Endothelial cell (in vitro differentiated cells): ENCODE measurements at regions not wholly inside any gene's neighbourhood (a gene's known extent, or its start where the extent isn't known, plus 50 kb on each side); places are given as distances from the start of the nearest gene placed in this dataset.

Experiments
- DNase-seq: peaks from one replicate; pipeline ENCODE4 v3.0.0; 2021; ENCODE audit warnings: low spot score
- H3K27ac Mint-ChIP-seq: one replicate; pipeline ENCODE4 v1.8.0; 2021; ENCODE audit warnings: mixed read lengths, inconsistent platforms; ENCODE audit not compliant: unreplicated experiment
- H3K27me3 Mint-ChIP-seq: one replicate; pipeline ENCODE4 v1.8.0; 2021; ENCODE audit warnings: mild to moderate bottlenecking, moderate library complexity, mixed read lengths, inconsistent platforms; ENCODE audit not compliant: unreplicated experiment
- H3K36me3 Mint-ChIP-seq: one replicate; pipeline ENCODE4 v1.8.0; 2021; ENCODE audit warnings: mild to moderate bottlenecking, low read depth, mixed read lengths, inconsistent platforms; ENCODE audit not compliant: unreplicated experiment
- H3K4me1 Mint-ChIP-seq: one replicate; pipeline ENCODE4 v1.8.0; 2021; ENCODE audit warnings: mild to moderate bottlenecking, mixed read lengths, inconsistent platforms; ENCODE audit not compliant: unreplicated experiment
- H3K4me3 Mint-ChIP-seq: one replicate; pipeline ENCODE4 v1.8.0; 2021; ENCODE audit warnings: mild to moderate bottlenecking, mixed read lengths, inconsistent platforms; ENCODE audit not compliant: unreplicated experiment
- H3K9me3 Mint-ChIP-seq: one replicate; pipeline ENCODE4 v1.8.0; 2021; ENCODE audit warnings: mixed read lengths, inconsistent platforms; ENCODE audit not compliant: unreplicated experiment
- TF ChIP-seq, protein P1 (sequence below): fragments of 200-600 bp; sonication (generic); IDR thresholded peaks from one replicate; pipeline ENCODE4 v1.5.0; 2021; ENCODE audit warnings: antibody characterized with exemption; ENCODE audit not compliant: unreplicated experiment

DNA sequence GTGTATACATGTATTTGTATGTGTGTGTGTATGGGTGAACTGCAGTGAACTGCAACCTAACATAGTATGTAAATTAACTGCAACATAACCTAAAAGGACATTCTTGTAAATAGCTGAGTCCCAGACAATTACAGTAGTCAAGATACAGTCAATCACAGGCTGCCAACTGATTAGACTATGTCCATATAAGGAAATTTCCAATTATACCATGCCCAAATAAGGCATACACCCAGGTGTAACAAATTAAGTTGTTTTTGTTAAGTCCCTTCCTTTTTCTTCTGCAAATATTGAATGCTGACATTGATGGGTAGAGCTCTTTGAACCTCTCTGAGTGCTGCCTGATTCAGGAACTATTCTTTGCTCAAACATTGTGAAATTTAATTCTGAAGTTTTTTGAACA lies 594.6 kb upstream of the FAM174A start:
- H3K9me3 Mint-ChIP-seq: no peaks in the 10 kb centered on the region
- TF ChIP-seq, protein P1, sequence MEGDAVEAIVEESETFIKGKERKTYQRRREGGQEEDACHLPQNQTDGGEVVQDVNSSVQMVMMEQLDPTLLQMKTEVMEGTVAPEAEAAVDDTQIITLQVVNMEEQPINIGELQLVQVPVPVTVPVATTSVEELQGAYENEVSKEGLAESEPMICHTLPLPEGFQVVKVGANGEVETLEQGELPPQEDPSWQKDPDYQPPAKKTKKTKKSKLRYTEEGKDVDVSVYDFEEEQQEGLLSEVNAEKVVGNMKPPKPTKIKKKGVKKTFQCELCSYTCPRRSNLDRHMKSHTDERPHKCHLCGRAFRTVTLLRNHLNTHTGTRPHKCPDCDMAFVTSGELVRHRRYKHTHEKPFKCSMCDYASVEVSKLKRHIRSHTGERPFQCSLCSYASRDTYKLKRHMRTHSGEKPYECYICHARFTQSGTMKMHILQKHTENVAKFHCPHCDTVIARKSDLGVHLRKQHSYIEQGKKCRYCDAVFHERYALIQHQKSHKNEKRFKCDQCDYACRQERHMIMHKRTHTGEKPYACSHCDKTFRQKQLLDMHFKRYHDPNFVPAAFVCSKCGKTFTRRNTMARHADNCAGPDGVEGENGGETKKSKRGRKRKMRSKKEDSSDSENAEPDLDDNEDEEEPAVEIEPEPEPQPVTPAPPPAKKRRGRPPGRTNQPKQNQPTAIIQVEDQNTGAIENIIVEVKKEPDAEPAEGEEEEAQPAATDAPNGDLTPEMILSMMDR: no peak
- peaks cover 3% of the 10 kb centered on the region for H3K4me1 Mint-ChIP-seq
- H3K27me3 Mint-ChIP-seq: no peaks in the 10 kb centered on the region
- no peak overlapping the region for H3K27ac Mint-ChIP-seq
- DNase-seq: no peak
- no peak overlapping the region for H3K4me3 Mint-ChIP-seq
- no peaks in the 10 kb centered on the region for H3K36me3 Mint-ChIP-seq

DNA sequence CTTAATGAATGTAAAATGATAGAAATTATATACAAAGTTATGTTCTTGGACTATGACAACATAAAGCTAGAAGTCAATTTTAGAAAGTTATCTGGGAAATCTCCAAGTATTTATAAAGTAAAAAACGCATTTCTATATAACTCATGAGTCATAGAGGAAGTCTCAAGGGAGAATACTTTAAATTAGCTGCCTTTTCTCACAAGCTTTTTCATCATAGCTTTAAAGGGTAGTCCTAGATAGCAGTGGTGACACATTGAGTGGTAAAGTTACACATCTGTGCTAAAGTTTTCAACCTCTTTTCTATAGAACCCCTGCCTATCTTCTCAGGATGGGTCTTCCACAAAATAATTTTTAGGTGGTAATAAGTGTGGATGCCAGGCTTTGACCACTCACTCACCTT lies 598.3 kb upstream of the FAM174A start:
- no peaks in the 10 kb centered on the region for H3K36me3 Mint-ChIP-seq
- peaks cover 3% of the 10 kb centered on the region for H3K4me1 Mint-ChIP-seq
- H3K4me3 Mint-ChIP-seq: no peak overlapping the region
- TF ChIP-seq, protein P1: no peak
- no peaks in the 10 kb centered on the region for H3K9me3 Mint-ChIP-seq
- H3K27ac Mint-ChIP-seq: no peak overlapping the region
- DNase-seq: no peak
- no peaks in the 10 kb centered on the region for H3K27me3 Mint-ChIP-seq

DNA sequence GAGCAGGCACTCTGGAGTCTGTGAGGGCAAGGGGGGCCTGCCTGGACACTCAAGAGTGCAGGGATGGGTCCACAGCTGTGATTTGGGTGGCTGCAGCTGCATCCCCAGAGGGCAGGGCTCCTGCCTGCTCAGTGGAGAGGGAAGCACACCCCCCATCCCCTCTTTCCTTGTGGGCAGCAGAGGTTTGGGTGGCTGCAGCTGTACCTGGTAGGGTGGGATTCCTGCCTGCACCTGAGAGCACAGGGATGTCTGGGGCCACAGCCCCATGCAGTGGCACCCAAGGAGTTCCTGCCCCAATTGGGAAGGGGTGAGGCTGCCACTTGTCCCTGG lies 605.4 kb upstream of the FAM174A start:
- no peak overlapping the region for H3K27ac Mint-ChIP-seq
- H3K36me3 Mint-ChIP-seq: no peaks in the 10 kb centered on the region
- H3K4me3 Mint-ChIP-seq: no peak overlapping the region
- TF ChIP-seq, protein P1: no peak
- no peak for DNase-seq
- H3K27me3 Mint-ChIP-seq: no peaks in the 10 kb centered on the region
- no peaks in the 10 kb centered on the region for H3K9me3 Mint-ChIP-seq
- H3K4me1 Mint-ChIP-seq: no peaks in the 10 kb centered on the region

DNA sequence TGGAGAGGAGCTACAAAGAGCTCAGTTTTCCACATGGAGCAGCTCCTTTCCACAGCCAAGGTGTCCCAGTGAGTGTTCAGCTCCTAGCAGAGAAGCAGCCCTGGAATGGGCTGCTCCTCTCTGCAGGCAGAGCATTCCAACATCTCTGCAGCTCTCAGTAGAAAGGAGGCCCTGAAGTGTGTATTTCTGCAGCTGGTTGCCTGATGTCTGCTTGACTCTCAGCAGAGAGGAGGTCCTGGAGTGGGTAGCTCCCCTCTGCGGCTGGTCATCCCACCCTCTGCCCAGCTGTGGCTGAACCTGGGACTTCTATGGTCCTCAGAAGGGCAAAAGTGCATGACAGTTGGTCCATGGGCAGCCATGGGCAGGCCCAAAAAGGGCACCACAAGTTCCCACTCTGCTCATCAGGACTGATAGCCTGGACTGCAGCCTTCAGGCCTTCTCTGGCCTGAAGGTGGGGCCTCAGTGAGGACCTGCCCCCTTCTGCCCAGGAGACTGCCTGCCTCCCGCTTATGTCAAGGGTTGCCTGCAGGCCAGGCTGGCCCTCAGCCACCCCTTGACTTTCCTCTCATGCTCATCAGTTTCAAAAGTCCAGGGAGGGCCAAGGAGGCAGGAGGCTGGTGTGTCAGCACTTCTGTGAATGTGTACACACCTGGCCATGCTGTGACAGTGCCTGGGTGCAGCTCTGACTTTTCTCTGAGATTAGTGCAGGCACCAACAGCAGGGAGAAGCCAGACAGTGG lies 605.9 kb upstream of the FAM174A start:
- no peak for DNase-seq

DNA sequence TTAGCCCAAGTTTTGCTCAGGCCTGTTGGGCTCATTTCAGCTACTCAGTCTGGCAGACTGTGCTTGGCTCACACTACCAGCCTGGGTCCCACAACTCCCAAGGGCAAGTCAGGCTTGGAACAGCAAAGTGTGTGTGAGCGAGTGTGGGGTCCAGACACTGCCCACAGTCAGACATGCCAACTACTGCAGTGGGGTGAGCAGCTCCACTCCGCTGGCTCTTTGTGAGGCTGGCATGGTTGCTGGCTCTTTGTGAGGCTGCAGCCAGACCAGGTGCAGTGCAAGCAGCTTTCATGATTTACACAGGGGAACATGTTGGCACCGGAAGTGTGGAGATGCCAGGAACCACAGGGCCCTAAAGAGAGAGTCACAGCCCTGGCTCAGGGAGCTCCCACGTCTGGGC lies 606.7 kb upstream of the FAM174A start:
- Mint-ChIP-seq H3K36me3 (no peaks in the 10 kb centered on the region), H3K9me3 (no peaks in the 10 kb centered on the region), H3K27ac (no peak overlapping the region), H3K27me3 (no peaks in the 10 kb centered on the region), H3K4me3 (no peak overlapping the region), H3K4me1 (no peaks in the 10 kb centered on the region)
- DNase-seq: no peak
- TF ChIP-seq, protein P1: no peak

More for the DNA sequence above, 605.9 kb upstream of the FAM174A start:
- Mint-ChIP-seq H3K9me3 (no peaks in the 10 kb centered on the region), H3K27me3 (no peaks in the 10 kb centered on the region), H3K4me1 (no peaks in the 10 kb centered on the region), H3K4me3 (no peak overlapping the region), H3K27ac (no peak overlapping the region), H3K36me3 (no peaks in the 10 kb centered on the region)
- TF ChIP-seq, protein P1: no peak
